ENCODE measurements at regions not wholly inside any gene's neighbourhood (a gene's known extent, or its start where the extent isn't known, plus 50 kb on each side); places are given as distances from the start of the nearest gene placed in this dataset.

GRCh38 chr1:79979346-79979745 lies 972.8 kb upstream of the ADGRL4 start:
- no peak overlapping the region for H3K9ac ChIP-seq (ENCODE audit: low read length)
- H3K4me3 ChIP-seq (ENCODE audit: low read depth in 1 of 2, low read length in 2 of 2): no peak overlapping the region
- no peaks in the 10 kb centered on the region for H3K36me3 ChIP-seq (ENCODE audit: insufficient read depth, low read length)
- H3K9me3 ChIP-seq (ENCODE audit: low read length): no peaks in the 10 kb centered on the region
- no peak overlapping the region for H3K27ac ChIP-seq (ENCODE audit: low read depth, low read length)
- H3K4me1 ChIP-seq (ENCODE audit: insufficient read depth, low read length): peaks cover 15% of the 10 kb centered on the region
- no peaks in the 10 kb centered on the region for H3K27me3 ChIP-seq (ENCODE audit: control insufficient read depth in 1 of 2, insufficient read depth in 2 of 2, low read length in 2 of 2)

- H3K4me3 ChIP-seq (ENCODE audit: low read depth in 1 of 2, low read length in 2 of 2): no peak overlapping the region
- H3K27ac ChIP-seq (ENCODE audit: low read depth, low read length): no peak overlapping the region
- no peaks in the 10 kb centered on the region for H3K36me3 ChIP-seq (ENCODE audit: insufficient read depth, low read length)
- H3K9me3 ChIP-seq (ENCODE audit: low read length): no peaks in the 10 kb centered on the region
- H3K4me1 ChIP-seq (ENCODE audit: insufficient read depth, low read length): no peaks in the 10 kb centered on the region
- H3K27me3 ChIP-seq (ENCODE audit: control insufficient read depth in 1 of 2, insufficient read depth in 2 of 2, low read length in 2 of 2): no peaks in the 10 kb centered on the region
- H3K9ac ChIP-seq (ENCODE audit: low read length): no peak overlapping the region
These were observed 969.8 kb upstream of the ADGRL4 start for GRCh38 chr1:79976287-79976686.

DNA sequence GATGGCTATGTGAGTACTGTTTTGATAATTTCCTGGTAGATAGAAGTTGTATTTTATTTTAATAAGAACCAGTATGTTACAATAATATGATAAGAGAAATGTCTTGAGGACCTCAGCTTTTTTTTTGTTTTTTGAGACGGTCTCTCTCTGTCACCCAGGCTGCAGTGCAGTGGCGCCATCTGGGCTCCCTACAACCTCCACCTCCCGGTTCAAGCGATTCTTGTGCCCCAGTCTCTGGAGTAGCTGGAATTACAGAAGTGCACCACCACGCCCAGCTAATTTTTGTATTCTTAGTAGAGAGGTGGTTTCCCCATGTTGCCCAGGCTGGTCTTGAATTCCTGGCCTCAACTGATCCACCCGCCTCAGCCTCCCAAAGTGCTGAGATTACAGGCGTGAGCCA lies 968.1 kb upstream of the ADGRL4 start:
- no peaks in the 10 kb centered on the region for H3K9me3 ChIP-seq (ENCODE audit: low read length)
- H3K9ac ChIP-seq (ENCODE audit: low read length): no peak overlapping the region
- no peaks in the 10 kb centered on the region for H3K27me3 ChIP-seq (ENCODE audit: control insufficient read depth in 1 of 2, insufficient read depth in 2 of 2, low read length in 2 of 2)
- no peaks in the 10 kb centered on the region for H3K4me1 ChIP-seq (ENCODE audit: insufficient read depth, low read length)
- H3K4me3 ChIP-seq (ENCODE audit: low read depth in 1 of 2, low read length in 2 of 2): no peak overlapping the region
- no peaks in the 10 kb centered on the region for H3K36me3 ChIP-seq (ENCODE audit: insufficient read depth, low read length)
- H3K27ac ChIP-seq (ENCODE audit: low read depth, low read length): no peak overlapping the region

- Histone ChIP-seq H3K27me3 (ENCODE audit: control insufficient read depth in 1 of 2, insufficient read depth in 2 of 2, low read length in 2 of 2) (no peaks in the 10 kb centered on the region), H3K9ac (ENCODE audit: low read length) (no peak overlapping the region), H3K27ac (ENCODE audit: low read depth, low read length) (no peak overlapping the region), H3K9me3 (ENCODE audit: low read length) (no peaks in the 10 kb centered on the region), H3K36me3 (ENCODE audit: insufficient read depth, low read length) (no peaks in the 10 kb centered on the region), H3K4me1 (ENCODE audit: insufficient read depth, low read length) (no peaks in the 10 kb centered on the region), H3K4me3 (ENCODE audit: low read depth in 1 of 2, low read length in 2 of 2) (no peak overlapping the region)
These were observed 963.4 kb upstream of the ADGRL4 start for GRCh38 chr1:79969886-79970285.

- Histone ChIP-seq H3K4me3 (ENCODE audit: low read depth in 1 of 2, low read length in 2 of 2) (no peak overlapping the region), H3K9me3 (ENCODE audit: low read length) (no peaks in the 10 kb centered on the region), H3K9ac (ENCODE audit: low read length) (no peak overlapping the region), H3K4me1 (ENCODE audit: insufficient read depth, low read length) (no peaks in the 10 kb centered on the region), H3K27me3 (ENCODE audit: control insufficient read depth in 1 of 2, insufficient read depth in 2 of 2, low read length in 2 of 2) (no peaks in the 10 kb centered on the region), H3K27ac (ENCODE audit: low read depth, low read length) (no peak overlapping the region), H3K36me3 (ENCODE audit: insufficient read depth, low read length) (no peaks in the 10 kb centered on the region)
These were observed 959.9 kb upstream of the ADGRL4 start for GRCh38 chr1:79966438-79966837.

GRCh38 chr1:79959635-79960034 lies 953.1 kb upstream of the ADGRL4 start:
- H3K27ac ChIP-seq (ENCODE audit: low read depth, low read length): no peak overlapping the region
- H3K4me3 ChIP-seq (ENCODE audit: low read depth in 1 of 2, low read length in 2 of 2): no peak overlapping the region
- H3K27me3 ChIP-seq (ENCODE audit: control insufficient read depth in 1 of 2, insufficient read depth in 2 of 2, low read length in 2 of 2): no peaks in the 10 kb centered on the region
- no peaks in the 10 kb centered on the region for H3K36me3 ChIP-seq (ENCODE audit: insufficient read depth, low read length)
- H3K4me1 ChIP-seq (ENCODE audit: insufficient read depth, low read length): no peaks in the 10 kb centered on the region
- no peak overlapping the region for H3K9ac ChIP-seq (ENCODE audit: low read length)
- no peaks in the 10 kb centered on the region for H3K9me3 ChIP-seq (ENCODE audit: low read length)

DNA sequence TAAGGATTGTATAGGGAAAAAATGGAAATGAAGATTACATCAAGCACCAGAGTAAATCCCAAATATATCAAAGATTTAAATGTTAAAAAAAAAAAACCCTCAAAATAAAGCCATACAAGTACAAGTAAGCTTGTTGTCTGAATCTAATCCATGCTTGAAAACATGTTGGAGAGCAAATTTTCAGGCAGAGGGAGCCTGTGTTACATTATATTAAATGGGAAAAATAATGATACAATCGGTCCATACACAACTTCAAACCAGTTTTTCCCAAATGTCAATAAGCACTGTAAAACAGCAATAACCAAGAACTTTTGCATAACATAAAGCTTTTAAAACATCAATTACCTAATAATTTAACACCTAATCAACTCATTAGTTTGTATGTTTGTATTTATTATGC lies 949.4 kb upstream of the ADGRL4 start:
- no peaks in the 10 kb centered on the region for H3K4me1 ChIP-seq (ENCODE audit: insufficient read depth, low read length)
- H3K36me3 ChIP-seq (ENCODE audit: insufficient read depth, low read length): no peaks in the 10 kb centered on the region
- no peak overlapping the region for H3K27ac ChIP-seq (ENCODE audit: low read depth, low read length)
- H3K9me3 ChIP-seq (ENCODE audit: low read length): no peaks in the 10 kb centered on the region
- no peak overlapping the region for H3K4me3 ChIP-seq (ENCODE audit: low read depth in 1 of 2, low read length in 2 of 2)
- no peaks in the 10 kb centered on the region for H3K27me3 ChIP-seq (ENCODE audit: control insufficient read depth in 1 of 2, insufficient read depth in 2 of 2, low read length in 2 of 2)
- no peak overlapping the region for H3K9ac ChIP-seq (ENCODE audit: low read length)

DNA sequence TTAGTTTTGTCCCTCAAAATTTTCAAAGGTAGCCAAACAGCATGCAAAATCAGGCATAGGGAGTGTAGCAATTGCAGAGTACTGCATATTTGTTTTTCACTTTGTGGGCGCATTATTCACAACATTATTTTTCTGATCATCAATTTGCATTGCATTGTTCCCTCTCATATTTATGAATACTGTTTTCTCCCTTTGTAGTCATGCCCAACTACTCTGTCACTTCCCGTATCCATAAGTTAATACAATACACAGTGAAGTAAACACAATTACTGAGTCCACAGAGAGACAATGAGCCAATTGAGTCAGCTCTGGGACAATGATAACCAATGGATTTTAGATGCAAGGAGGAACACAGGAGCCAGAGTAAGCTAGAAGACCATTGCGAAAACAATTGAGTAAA lies 944.0 kb upstream of the ADGRL4 start:
- no peaks in the 10 kb centered on the region for H3K9me3 ChIP-seq (ENCODE audit: low read length)
- H3K27me3 ChIP-seq (ENCODE audit: control insufficient read depth in 1 of 2, insufficient read depth in 2 of 2, low read length in 2 of 2): no peaks in the 10 kb centered on the region
- no peak overlapping the region for H3K9ac ChIP-seq (ENCODE audit: low read length)
- H3K4me1 ChIP-seq (ENCODE audit: insufficient read depth, low read length): no peaks in the 10 kb centered on the region
- no peaks in the 10 kb centered on the region for H3K36me3 ChIP-seq (ENCODE audit: insufficient read depth, low read length)
- H3K4me3 ChIP-seq (ENCODE audit: low read depth in 1 of 2, low read length in 2 of 2): no peak overlapping the region
- no peak overlapping the region for H3K27ac ChIP-seq (ENCODE audit: low read depth, low read length)

- no peak overlapping the region for H3K27ac ChIP-seq (ENCODE audit: low read depth, low read length)
- H3K4me3 ChIP-seq (ENCODE audit: low read depth in 1 of 2, low read length in 2 of 2): no peak overlapping the region
- H3K36me3 ChIP-seq (ENCODE audit: insufficient read depth, low read length): no peaks in the 10 kb centered on the region
- no peaks in the 10 kb centered on the region for H3K9me3 ChIP-seq (ENCODE audit: low read length)
- no peaks in the 10 kb centered on the region for H3K27me3 ChIP-seq (ENCODE audit: control insufficient read depth in 1 of 2, insufficient read depth in 2 of 2, low read length in 2 of 2)
- H3K9ac ChIP-seq (ENCODE audit: low read length): no peak overlapping the region
- no peaks in the 10 kb centered on the region for H3K4me1 ChIP-seq (ENCODE audit: insufficient read depth, low read length)
These were observed 938.9 kb upstream of the ADGRL4 start for GRCh38 chr1:79945391-79945790.

DNA sequence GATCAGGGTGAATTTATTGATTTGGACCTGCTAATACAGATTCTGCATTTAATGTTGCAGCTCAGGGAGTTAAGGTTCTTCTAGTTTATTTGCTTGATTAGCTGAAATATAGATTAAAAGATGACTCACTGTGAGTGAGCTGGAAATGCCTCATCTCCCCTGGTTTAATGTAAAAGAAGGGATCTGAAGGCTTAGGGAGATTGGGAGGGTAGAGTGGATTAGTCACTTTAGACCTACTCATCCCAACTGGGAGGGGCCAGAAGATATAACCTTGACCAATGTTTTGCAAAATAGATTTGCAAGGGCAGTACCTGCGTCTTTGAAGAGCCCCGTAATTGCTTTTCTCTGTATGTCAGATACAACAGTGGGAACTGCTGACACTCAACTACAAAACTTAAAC lies 922.8 kb upstream of the ADGRL4 start:
- Histone ChIP-seq H3K27me3 (ENCODE audit: control insufficient read depth in 1 of 2, insufficient read depth in 2 of 2, low read length in 2 of 2) (no peaks in the 10 kb centered on the region), H3K4me1 (ENCODE audit: insufficient read depth, low read length) (no peaks in the 10 kb centered on the region), H3K9me3 (ENCODE audit: low read length) (no peaks in the 10 kb centered on the region), H3K27ac (ENCODE audit: low read depth, low read length) (no peak overlapping the region), H3K9ac (ENCODE audit: low read length) (no peak overlapping the region), H3K4me3 (ENCODE audit: low read depth in 1 of 2, low read length in 2 of 2) (no peak overlapping the region), H3K36me3 (ENCODE audit: insufficient read depth, low read length) (no peaks in the 10 kb centered on the region)

- no peaks in the 10 kb centered on the region for H3K36me3 ChIP-seq (ENCODE audit: insufficient read depth, low read length)
- no peak overlapping the region for H3K4me3 ChIP-seq (ENCODE audit: low read depth in 1 of 2, low read length in 2 of 2)
- H3K9me3 ChIP-seq (ENCODE audit: low read length): no peaks in the 10 kb centered on the region
- H3K27me3 ChIP-seq (ENCODE audit: control insufficient read depth in 1 of 2, insufficient read depth in 2 of 2, low read length in 2 of 2): no peaks in the 10 kb centered on the region
- H3K4me1 ChIP-seq (ENCODE audit: insufficient read depth, low read length): no peaks in the 10 kb centered on the region
- H3K9ac ChIP-seq (ENCODE audit: low read length): no peak overlapping the region
- no peak overlapping the region for H3K27ac ChIP-seq (ENCODE audit: low read depth, low read length)
These were observed 922.4 kb upstream of the ADGRL4 start for GRCh38 chr1:79928901-79929300.

- H3K9me3 ChIP-seq (ENCODE audit: low read length): no peaks in the 10 kb centered on the region
- no peak overlapping the region for H3K9ac ChIP-seq (ENCODE audit: low read length)
- H3K36me3 ChIP-seq (ENCODE audit: insufficient read depth, low read length): no peaks in the 10 kb centered on the region
- no peaks in the 10 kb centered on the region for H3K4me1 ChIP-seq (ENCODE audit: insufficient read depth, low read length)
- H3K27ac ChIP-seq (ENCODE audit: low read depth, low read length): no peak overlapping the region
- H3K4me3 ChIP-seq (ENCODE audit: low read depth in 1 of 2, low read length in 2 of 2): no peak overlapping the region
- H3K27me3 ChIP-seq (ENCODE audit: control insufficient read depth in 1 of 2, insufficient read depth in 2 of 2, low read length in 2 of 2): no peaks in the 10 kb centered on the region
These were observed 914.6 kb upstream of the ADGRL4 start for GRCh38 chr1:79920960-79921669.
